Gastrocnemius medialis (tissue), 4 donors: ENCODE measurements at regions not wholly inside any gene's neighbourhood (a gene's known extent, or its start where the extent isn't known, plus 50 kb on each side); places are given as distances from the start of the nearest gene placed in this dataset.

Source experiments
- ATAC-seq, 2 donors: fragments of 150-250 bp; one replicate each; pipeline ENCODE4 v1.9.1; 2016
- DNase-seq, 2 donors: peaks; one replicate each; pipeline ENCODE4 v3.0.0-alpha.2; 2019
- H3K27ac ChIP-seq, 4 donors: fragments of 200-600 bp; sonication (generic); 1 replicate in 1 of 4; 2 replicates in 3 of 4; pipeline ENCODE4 v1.5.1; 2016 to 2018; ENCODE audit warnings: mild to moderate bottlenecking in 2 of 4, moderate library complexity in 1 of 4
- H3K27me3 ChIP-seq, 3 donors: fragments of 200-600 bp; sonication (generic) in 2 of 3; 1 replicate in 1 of 3; 2 replicates in 2 of 3; pipeline versions ENCODE4 v1.5.1 to v1.6.0; 2016 to 2019; ENCODE audit warnings: mild to moderate bottlenecking in 1 of 3, moderate library complexity in 1 of 3
- H3K36me3 ChIP-seq, 2 donors: fragments of 200-600 bp; sonication (generic) in 1 of 2; one replicate each; pipeline ENCODE4 v1.5.1; 2017 to 2018
- H3K4me1 ChIP-seq, 2 donors: fragments of 200-600 bp; sonication (generic) in 1 of 2; one replicate each; pipeline ENCODE4 v1.5.1; 2016 to 2017; ENCODE audit warnings: mild to moderate bottlenecking in 2 of 2
- H3K4me3 ChIP-seq, 4 donors: fragments of 200-600 bp; sonication (generic) in 3 of 4; 1 replicate in 1 of 4; 2 replicates in 3 of 4; pipeline ENCODE4 v1.5.1; 2016 to 2019; ENCODE audit warnings: mild to moderate bottlenecking in 2 of 4
- H3K9me3 ChIP-seq, 3 donors: fragments of 200-600 bp; sonication (generic) in 2 of 3; 1 replicate in 1 of 3; 2 replicates in 2 of 3; pipeline ENCODE4 v1.5.1; 2016 to 2019
- CTCF ChIP-seq, 5 experiments: fragments of 450-650 bp in 3 of 5; fragments of 200-600 bp in 2 of 5; sonication (generic) in 2 of 5; IDR thresholded peaks in 4 of 5; conservative IDR thresholded peaks in 1 of 5; 1 replicate in 4 of 5; 2 replicates in 1 of 5; pipeline ENCODE4 v1.5.1; 2016 to 2019; ENCODE audit warnings: antibody characterized with exemption in 5 of 5, mild to moderate bottlenecking in 3 of 5, moderate library complexity in 3 of 5
- POLR2A ChIP-seq, 2 donors: fragments of 450-650 bp; IDR thresholded peaks; one replicate each; pipeline ENCODE4 v1.6.1; 2017; ENCODE audit warnings: antibody characterized with exemption in 2 of 2, mild to moderate bottlenecking in 2 of 2, moderate library complexity in 2 of 2
- in situ Hi-C, 4 donors: fragments of 200-750 bp; cut with MboI; loops; one replicate each; pipeline versions ENCODE4 v1.15.0 to v1.8.0; 2017; ENCODE audit warnings: low sequenced_read_pairs in 4 of 4
- intact Hi-C: fragments of 100-400 bp; cut with DNase I; formaldehyde crosslinking; loops from one replicate; pipeline ENCODE4 v1.15.1; 2023; ENCODE audit warnings: low total_unique reads

GRCh38 chr10:123425680-123426079, 240.5 kb upstream of the GPR26 start:
- no peaks in the 10 kb centered on the region for H3K9me3 ChIP-seq
- H3K27me3 ChIP-seq = no peaks in the 10 kb centered on the region
- ATAC-seq (no peak), DNase-seq (no peak)
- H3K36me3 ChIP-seq = no peaks in the 10 kb centered on the region
- intact Hi-C loops (no loop called here), in situ Hi-C loops (no loop called here)
- H3K27ac ChIP-seq = no peak overlapping the region
- H3K4me3 ChIP-seq = no peak overlapping the region
- H3K4me1 ChIP-seq = no peaks in the 10 kb centered on the region
- TF ChIP-seq CTCF (IDR thresholded peaks at IDR 0.05 in 4 of 5, conservative IDR thresholded peaks at IDR 0.05 in 1 of 5) (no peak), POLR2A (IDR thresholded peaks at IDR 0.05) (no peak)

GRCh38 chr10:123427165-123427786, 238.9 kb upstream of the GPR26 start:
- Histone ChIP-seq H3K27ac (no peak overlapping the region), H3K4me1 (no peaks in the 10 kb centered on the region), H3K4me3 (no peak overlapping the region), H3K36me3 (no peaks in the 10 kb centered on the region), H3K9me3 (no peaks in the 10 kb centered on the region), H3K27me3 (peaks cover 0 to 4% (median 3%) of the 10 kb centered on the region in 3 donors)
- ATAC-seq (no peak), DNase-seq (no peak)
- intact Hi-C loops = no loop called here
- TF ChIP-seq CTCF (IDR thresholded peaks at IDR 0.05 in 4 of 5, conservative IDR thresholded peaks at IDR 0.05 in 1 of 5) = no peak
- no peak for TF ChIP-seq POLR2A (IDR thresholded peaks at IDR 0.05)
- in situ Hi-C loops = no loop called here

- Histone ChIP-seq H3K27me3 (peaks cover 0 to 4% (median 3%) of the 10 kb centered on the region in 3 donors), H3K4me3 (no peak overlapping the region), H3K9me3 (no peaks in the 10 kb centered on the region), H3K27ac (no peak overlapping the region), H3K4me1 (no peaks in the 10 kb centered on the region), H3K36me3 (no peaks in the 10 kb centered on the region)
- no peak for TF ChIP-seq CTCF (IDR thresholded peaks at IDR 0.05 in 4 of 5, conservative IDR thresholded peaks at IDR 0.05 in 1 of 5)
- TF ChIP-seq POLR2A (IDR thresholded peaks at IDR 0.05) = no peak
- in situ Hi-C loops = no loop called here
- intact Hi-C loops = no loop called here
- ATAC-seq (no peak), DNase-seq (no peak)
These were observed 237.8 kb upstream of the GPR26 start for GRCh38 chr10:123428391-123428790.

- DNase-seq (no peak), ATAC-seq (no peak)
- Histone ChIP-seq H3K36me3 (no peaks in the 10 kb centered on the region), H3K4me3 (no peak overlapping the region), H3K9me3 (no peaks in the 10 kb centered on the region), H3K4me1 (no peaks in the 10 kb centered on the region), H3K27me3 (peaks cover 0 to 4% (median 3%) of the 10 kb centered on the region in 3 donors), H3K27ac (no peak overlapping the region)
- in situ Hi-C loops = no loop called here
- intact Hi-C loops = no loop called here
- TF ChIP-seq CTCF (IDR thresholded peaks at IDR 0.05 in 4 of 5, conservative IDR thresholded peaks at IDR 0.05 in 1 of 5) (no peak), POLR2A (IDR thresholded peaks at IDR 0.05) (no peak)
These were observed 236.4 kb upstream of the GPR26 start for GRCh38 chr10:123429706-123430221.

- DNase-seq (no peak), ATAC-seq (no peak)
- Histone ChIP-seq H3K9me3 (no peaks in the 10 kb centered on the region), H3K27ac (no peak overlapping the region), H3K36me3 (no peaks in the 10 kb centered on the region), H3K4me1 (no peaks in the 10 kb centered on the region), H3K27me3 (peaks cover 0 to 4% (median 3%) of the 10 kb centered on the region in 3 donors), H3K4me3 (no peak overlapping the region)
- in situ Hi-C loops = no loop called here
- TF ChIP-seq POLR2A (IDR thresholded peaks at IDR 0.05) (no peak), CTCF (IDR thresholded peaks at IDR 0.05 in 4 of 5, conservative IDR thresholded peaks at IDR 0.05 in 1 of 5) (no peak)
- intact Hi-C loops = no loop called here
These were observed 232.6 kb upstream of the GPR26 start for GRCh38 chr10:123433539-123433938.
